GM23338 (cell line): ENCODE measurements at regions not wholly inside any gene's neighbourhood (a gene's known extent, or its start where the extent isn't known, plus 50 kb on each side); places are given as distances from the start of the nearest gene placed in this dataset.

ENCODE experiments used
- ATAC-seq: fragments of 200-7000 bp; cut with Tn5 transposase; 3 replicates; pipeline ENCODE4 v1.9.1; 2020
- DNase-seq: peaks from one replicate; pipeline ENCODE4 v3.0.0-alpha.2; 2015; ENCODE audit warnings: low spot score
- H2AFZ ChIP-seq: fragments of 200-600 bp; sonication (generic); 2 replicates; pipeline ENCODE4 v1.8.0; 2016; ENCODE audit warnings: antibody characterized with exemption, mild to moderate bottlenecking, moderate library complexity
- H3F3A ChIP-seq: fragments of 200-600 bp; sonication (generic); replicated peaks from 2 replicates; pipeline ENCODE4 v1.8.0; 2017; ENCODE audit warnings: antibody characterized with exemption, mixed run types, low read depth
- H3K27ac ChIP-seq: fragments of 200-600 bp; sonication (generic); 2 replicates; pipeline ENCODE4 v1.6.1; 2016; ENCODE audit warnings: low read depth
- H3K27me3 ChIP-seq: fragments of 200-600 bp; sonication (generic); 2 replicates; pipeline ENCODE4 v1.8.0; 2016; ENCODE audit warnings: mild to moderate bottlenecking, mixed run types, moderate library complexity; ENCODE audit not compliant: insufficient read depth
- H3K36me3 ChIP-seq: fragments of 200-600 bp; sonication (generic); 2 replicates; pipeline ENCODE4 v1.8.0; 2016; ENCODE audit warnings: mild to moderate bottlenecking; ENCODE audit not compliant: insufficient read depth
- H3K4me1 ChIP-seq: fragments of 200-600 bp; sonication (generic); 2 replicates; pipeline ENCODE4 v1.8.0; 2016; ENCODE audit warnings: mild to moderate bottlenecking, moderate library complexity; ENCODE audit not compliant: insufficient read depth
- H3K4me2 ChIP-seq: fragments of 200-600 bp; sonication (generic); 2 replicates; pipeline ENCODE4 v1.7.1; 2017; ENCODE audit warnings: mixed run types
- H3K4me3 ChIP-seq: fragments of 200-600 bp; sonication (generic); 2 replicates; pipeline ENCODE4 v1.6.1; 2016; ENCODE audit warnings: mixed run types
- H3K79me2 ChIP-seq: fragments of 200-600 bp; sonication (generic); replicated peaks from 2 replicates; pipeline ENCODE4 v1.8.0; 2017; ENCODE audit warnings: mild to moderate bottlenecking; ENCODE audit not compliant: insufficient read depth
- H3K9me2 ChIP-seq: fragments of 200-600 bp; sonication (generic); 2 replicates; pipeline ENCODE4 v1.8.0; 2017; ENCODE audit not compliant: insufficient read depth
- H4K20me1 ChIP-seq: fragments of 200-600 bp; sonication (generic); replicated peaks from 2 replicates; pipeline ENCODE4 v1.8.0; 2017; ENCODE audit warnings: mild to moderate bottlenecking; ENCODE audit not compliant: insufficient read depth
- H3K27ac Mint-ChIP-seq: 2 replicates; pipeline ENCODE4 v1.8.0; 2020; ENCODE audit warnings: inconsistent platforms, mild to moderate bottlenecking, moderate library complexity, mixed read lengths
- H3K27me3 Mint-ChIP-seq: 3 replicates; pipeline ENCODE4 v1.8.0; 2022; ENCODE audit warnings: low read depth, mild to moderate bottlenecking, moderate library complexity, mixed read lengths, inconsistent platforms; ENCODE audit not compliant: insufficient read depth, poor library complexity
- H3K36me3 Mint-ChIP-seq: 3 replicates; pipeline ENCODE4 v1.8.0; 2021; ENCODE audit warnings: low read depth, mild to moderate bottlenecking, inconsistent platforms, moderate library complexity, mixed read lengths
- H3K4me1 Mint-ChIP-seq: 3 replicates; pipeline ENCODE4 v1.8.0; 2020; ENCODE audit warnings: mild to moderate bottlenecking, inconsistent platforms, mixed read lengths
- H3K4me3 Mint-ChIP-seq: 3 replicates; pipeline ENCODE4 v1.8.0; 2021; ENCODE audit warnings: moderate library complexity, mild to moderate bottlenecking, inconsistent platforms, mixed read lengths
- H3K9me3 Mint-ChIP-seq: 3 replicates; pipeline ENCODE4 v1.8.0; 2020; ENCODE audit warnings: moderate library complexity, mild to moderate bottlenecking, inconsistent platforms, mixed read lengths
- CTCF ChIP-seq, 2 experiments: fragments of 200-600 bp in 1 of 2; sonication (generic) in 1 of 2; conservative IDR thresholded peaks; 2 replicates each; pipeline versions ENCODE4 v1.5.1 to v1.6.1; 2016 to 2017; ENCODE audit warnings: antibody characterized with exemption in 2 of 2, low read depth in 2 of 2, mild to moderate bottlenecking in 2 of 2, moderate library complexity in 1 of 2
- EZH2 ChIP-seq: fragments of 200-600 bp; sonication (generic); IDR thresholded peaks from one replicate; pipeline ENCODE4 v1.8.0; 2017; ENCODE audit warnings: antibody characterized with exemption, mild to moderate bottlenecking, low read depth; ENCODE audit not compliant: unreplicated experiment
- EZH2phosphoT487 ChIP-seq: fragments of 200-600 bp; sonication (generic); IDR thresholded peaks from one replicate; pipeline ENCODE4 v1.8.1; 2018; ENCODE audit warnings: antibody characterized with exemption; ENCODE audit not compliant: unreplicated experiment
- JUNB ChIP-seq: IDR thresholded peaks from one replicate; pipeline ENCODE4 v1.6.1; 2016; ENCODE audit warnings: antibody characterized with exemption; ENCODE audit not compliant: unreplicated experiment
- POLR2AphosphoS5 ChIP-seq: IDR thresholded peaks from 2 replicates; pipeline ENCODE4 v1.6.1; 2016; ENCODE audit warnings: antibody characterized with exemption, low read depth
- STAT1 ChIP-seq: IDR thresholded peaks from one replicate; pipeline ENCODE4 v1.6.1; 2016; ENCODE audit warnings: antibody characterized with exemption; ENCODE audit not compliant: unreplicated experiment
- ZNF331 ChIP-seq: fragments of 250-450 bp; sonication (Bioruptor Pico); IDR thresholded peaks from 2 replicates; pipeline ENCODE4 v1.5.0; 2020; ENCODE audit warnings: low read depth, mild to moderate bottlenecking, moderate library complexity
- TF ChIP-seq, protein P1 (sequence below): IDR thresholded peaks from one replicate; pipeline ENCODE4 v1.6.1; 2018; ENCODE audit warnings: antibody characterized with exemption; ENCODE audit not compliant: unreplicated experiment
- TF ChIP-seq, protein P2 (sequence below): IDR thresholded peaks from 2 replicates; pipeline ENCODE4 v1.6.1; 2016; ENCODE audit warnings: antibody characterized with exemption
- TF ChIP-seq, protein P3 (sequence below): fragments of 250-450 bp; sonication (Bioruptor Pico); IDR thresholded peaks from 2 replicates; pipeline ENCODE4 v1.5.0; 2020; ENCODE audit warnings: mild to moderate bottlenecking, moderate library complexity

GRCh38 chrX:39721566-39722279 lies 376.0 kb downstream of the BCOR start (continued):
- TF ChIP-seq, protein P1, sequence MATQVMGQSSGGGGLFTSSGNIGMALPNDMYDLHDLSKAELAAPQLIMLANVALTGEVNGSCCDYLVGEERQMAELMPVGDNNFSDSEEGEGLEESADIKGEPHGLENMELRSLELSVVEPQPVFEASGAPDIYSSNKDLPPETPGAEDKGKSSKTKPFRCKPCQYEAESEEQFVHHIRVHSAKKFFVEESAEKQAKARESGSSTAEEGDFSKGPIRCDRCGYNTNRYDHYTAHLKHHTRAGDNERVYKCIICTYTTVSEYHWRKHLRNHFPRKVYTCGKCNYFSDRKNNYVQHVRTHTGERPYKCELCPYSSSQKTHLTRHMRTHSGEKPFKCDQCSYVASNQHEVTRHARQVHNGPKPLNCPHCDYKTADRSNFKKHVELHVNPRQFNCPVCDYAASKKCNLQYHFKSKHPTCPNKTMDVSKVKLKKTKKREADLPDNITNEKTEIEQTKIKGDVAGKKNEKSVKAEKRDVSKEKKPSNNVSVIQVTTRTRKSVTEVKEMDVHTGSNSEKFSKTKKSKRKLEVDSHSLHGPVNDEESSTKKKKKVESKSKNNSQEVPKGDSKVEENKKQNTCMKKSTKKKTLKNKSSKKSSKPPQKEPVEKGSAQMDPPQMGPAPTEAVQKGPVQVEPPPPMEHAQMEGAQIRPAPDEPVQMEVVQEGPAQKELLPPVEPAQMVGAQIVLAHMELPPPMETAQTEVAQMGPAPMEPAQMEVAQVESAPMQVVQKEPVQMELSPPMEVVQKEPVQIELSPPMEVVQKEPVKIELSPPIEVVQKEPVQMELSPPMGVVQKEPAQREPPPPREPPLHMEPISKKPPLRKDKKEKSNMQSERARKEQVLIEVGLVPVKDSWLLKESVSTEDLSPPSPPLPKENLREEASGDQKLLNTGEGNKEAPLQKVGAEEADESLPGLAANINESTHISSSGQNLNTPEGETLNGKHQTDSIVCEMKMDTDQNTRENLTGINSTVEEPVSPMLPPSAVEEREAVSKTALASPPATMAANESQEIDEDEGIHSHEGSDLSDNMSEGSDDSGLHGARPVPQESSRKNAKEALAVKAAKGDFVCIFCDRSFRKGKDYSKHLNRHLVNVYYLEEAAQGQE: no peak

GRCh38 chrX:39724544-39724943 lies 373.2 kb downstream of the BCOR start:
- no peak for ATAC-seq
- TF ChIP-seq EZH2 (no peak), STAT1 (no peak), CTCF (conservative IDR thresholded peaks at IDR 0.05; ENCODE audit: low read depth in 2 of 2) (no peak), EZH2phosphoT487 (no peak), JUNB (no peak), ZNF331 (no peak), POLR2AphosphoS5 (no peak)
- TF ChIP-seq, protein P2, sequence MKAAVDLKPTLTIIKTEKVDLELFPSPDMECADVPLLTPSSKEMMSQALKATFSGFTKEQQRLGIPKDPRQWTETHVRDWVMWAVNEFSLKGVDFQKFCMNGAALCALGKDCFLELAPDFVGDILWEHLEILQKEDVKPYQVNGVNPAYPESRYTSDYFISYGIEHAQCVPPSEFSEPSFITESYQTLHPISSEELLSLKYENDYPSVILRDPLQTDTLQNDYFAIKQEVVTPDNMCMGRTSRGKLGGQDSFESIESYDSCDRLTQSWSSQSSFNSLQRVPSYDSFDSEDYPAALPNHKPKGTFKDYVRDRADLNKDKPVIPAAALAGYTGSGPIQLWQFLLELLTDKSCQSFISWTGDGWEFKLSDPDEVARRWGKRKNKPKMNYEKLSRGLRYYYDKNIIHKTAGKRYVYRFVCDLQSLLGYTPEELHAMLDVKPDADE: no peak
- TF ChIP-seq, protein P3, sequence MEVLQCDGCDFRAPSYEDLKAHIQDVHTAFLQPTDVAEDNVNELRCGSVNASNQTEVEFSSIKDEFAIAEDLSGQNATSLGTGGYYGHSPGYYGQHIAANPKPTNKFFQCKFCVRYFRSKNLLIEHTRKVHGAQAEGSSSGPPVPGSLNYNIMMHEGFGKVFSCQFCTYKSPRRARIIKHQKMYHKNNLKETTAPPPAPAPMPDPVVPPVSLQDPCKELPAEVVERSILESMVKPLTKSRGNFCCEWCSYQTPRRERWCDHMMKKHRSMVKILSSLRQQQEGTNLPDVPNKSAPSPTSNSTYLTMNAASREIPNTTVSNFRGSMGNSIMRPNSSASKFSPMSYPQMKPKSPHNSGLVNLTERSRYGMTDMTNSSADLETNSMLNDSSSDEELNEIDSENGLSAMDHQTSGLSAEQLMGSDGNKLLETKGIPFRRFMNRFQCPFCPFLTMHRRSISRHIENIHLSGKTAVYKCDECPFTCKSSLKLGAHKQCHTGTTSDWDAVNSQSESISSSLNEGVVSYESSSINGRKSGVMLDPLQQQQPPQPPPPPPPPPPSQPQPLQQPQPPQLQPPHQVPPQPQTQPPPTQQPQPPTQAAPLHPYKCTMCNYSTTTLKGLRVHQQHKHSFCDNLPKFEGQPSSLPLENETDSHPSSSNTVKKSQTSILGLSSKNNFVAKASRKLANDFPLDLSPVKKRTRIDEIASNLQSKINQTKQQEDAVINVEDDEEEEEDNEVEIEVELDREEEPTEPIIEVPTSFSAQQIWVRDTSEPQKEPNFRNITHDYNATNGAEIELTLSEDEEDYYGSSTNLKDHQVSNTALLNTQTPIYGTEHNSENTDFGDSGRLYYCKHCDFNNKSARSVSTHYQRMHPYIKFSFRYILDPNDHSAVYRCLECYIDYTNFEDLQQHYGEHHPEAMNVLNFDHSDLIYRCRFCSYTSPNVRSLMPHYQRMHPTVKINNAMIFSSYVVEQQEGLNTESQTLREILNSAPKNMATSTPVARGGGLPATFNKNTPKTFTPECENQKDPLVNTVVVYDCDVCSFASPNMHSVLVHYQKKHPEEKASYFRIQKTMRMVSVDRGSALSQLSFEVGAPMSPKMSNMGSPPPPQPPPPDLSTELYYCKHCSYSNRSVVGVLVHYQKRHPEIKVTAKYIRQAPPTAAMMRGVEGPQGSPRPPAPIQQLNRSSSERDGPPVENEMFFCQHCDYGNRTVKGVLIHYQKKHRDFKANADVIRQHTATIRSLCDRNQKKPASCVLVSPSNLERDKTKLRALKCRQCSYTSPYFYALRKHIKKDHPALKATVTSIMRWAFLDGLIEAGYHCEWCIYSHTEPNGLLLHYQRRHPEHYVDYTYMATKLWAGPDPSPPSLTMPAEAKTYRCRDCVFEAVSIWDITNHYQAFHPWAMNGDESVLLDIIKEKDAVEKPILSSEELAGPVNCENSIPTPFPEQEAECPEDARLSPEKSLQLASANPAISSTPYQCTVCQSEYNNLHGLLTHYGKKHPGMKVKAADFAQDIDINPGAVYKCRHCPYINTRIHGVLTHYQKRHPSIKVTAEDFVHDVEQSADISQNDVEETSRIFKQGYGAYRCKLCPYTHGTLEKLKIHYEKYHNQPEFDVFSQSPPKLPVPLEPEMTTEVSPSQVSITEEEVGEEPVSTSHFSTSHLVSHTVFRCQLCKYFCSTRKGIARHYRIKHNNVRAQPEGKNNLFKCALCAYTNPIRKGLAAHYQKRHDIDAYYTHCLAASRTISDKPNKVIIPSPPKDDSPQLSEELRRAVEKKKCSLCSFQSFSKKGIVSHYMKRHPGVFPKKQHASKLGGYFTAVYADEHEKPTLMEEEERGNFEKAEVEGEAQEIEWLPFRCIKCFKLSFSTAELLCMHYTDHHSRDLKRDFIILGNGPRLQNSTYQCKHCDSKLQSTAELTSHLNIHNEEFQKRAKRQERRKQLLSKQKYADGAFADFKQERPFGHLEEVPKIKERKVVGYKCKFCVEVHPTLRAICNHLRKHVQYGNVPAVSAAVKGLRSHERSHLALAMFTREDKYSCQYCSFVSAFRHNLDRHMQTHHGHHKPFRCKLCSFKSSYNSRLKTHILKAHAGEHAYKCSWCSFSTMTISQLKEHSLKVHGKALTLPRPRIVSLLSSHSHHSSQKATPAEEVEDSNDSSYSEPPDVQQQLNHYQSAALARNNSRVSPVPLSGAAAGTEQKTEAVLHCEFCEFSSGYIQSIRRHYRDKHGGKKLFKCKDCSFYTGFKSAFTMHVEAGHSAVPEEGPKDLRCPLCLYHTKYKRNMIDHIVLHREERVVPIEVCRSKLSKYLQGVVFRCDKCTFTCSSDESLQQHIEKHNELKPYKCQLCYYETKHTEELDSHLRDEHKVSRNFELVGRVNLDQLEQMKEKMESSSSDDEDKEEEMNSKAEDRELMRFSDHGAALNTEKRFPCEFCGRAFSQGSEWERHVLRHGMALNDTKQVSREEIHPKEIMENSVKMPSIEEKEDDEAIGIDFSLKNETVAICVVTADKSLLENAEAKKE (CRISPR knock-in tag): no peak

More at GRCh38 chrX:39724544-39724943, 373.2 kb downstream of the BCOR start:
- no peak overlapping the region for H3K4me3 Mint-ChIP-seq
- H3K9me3 Mint-ChIP-seq: no peaks in the 10 kb centered on the region
- Histone ChIP-seq H3K27ac (no peak overlapping the region), H4K20me1 (no peaks in the 10 kb centered on the region), H3F3A (no peaks in the 10 kb centered on the region), H3K27me3 (no peaks in the 10 kb centered on the region), H3K4me1 (no peaks in the 10 kb centered on the region), H3K4me3 (no peak overlapping the region), H2AFZ (no peak overlapping the region), H3K9me2 (no peaks in the 10 kb centered on the region), H3K79me2 (no peaks in the 10 kb centered on the region), H3K4me2 (no peak overlapping the region), H3K36me3 (no peaks in the 10 kb centered on the region)
- peaks cover 2% of the 10 kb centered on the region; the same call in 2 of the 3 replicates for H3K4me1 Mint-ChIP-seq
- no peak for DNase-seq
- no peak overlapping the region for H3K27ac Mint-ChIP-seq
- no peaks in the 10 kb centered on the region for H3K36me3 Mint-ChIP-seq
- peaks cover 5% of the 10 kb centered on the region for H3K27me3 Mint-ChIP-seq
